Body of pancreas (tissue), 4 donors: ENCODE measurements at regions not wholly inside any gene's neighbourhood (a gene's known extent, or its start where the extent isn't known, plus 50 kb on each side); places are given as distances from the start of the nearest gene placed in this dataset.
"Not testable (repeated sequence)": the region's sequence is repeated elsewhere in the genome, so short reads cannot be mapped to it uniquely, and the experiment has no call there.

Experiments
- ATAC-seq: fragments of 150-250 bp; one replicate; pipeline ENCODE4 v1.9.1; 2016
- DNase-seq, 4 donors: peaks; one replicate each; pipeline ENCODE4 v3.0.0-alpha.2; 2019
- H3K27ac ChIP-seq, 4 donors: fragments of 200-600 bp; sonication (generic); 1 replicate in 3 of 4; 2 replicates in 1 of 4; pipeline versions ENCODE4 v1.5.1 to v1.6.1; 2016 to 2019; ENCODE audit warnings: mild to moderate bottlenecking in 1 of 4, mixed read lengths in 1 of 4, moderate library complexity in 1 of 4
- H3K27me3 ChIP-seq, 2 donors: fragments of 200-600 bp; sonication (generic); one replicate each; pipeline ENCODE4 v1.6.0; 2016; ENCODE audit warnings: mild to moderate bottlenecking in 1 of 2
- H3K36me3 ChIP-seq, 2 donors: fragments of 200-600 bp; sonication (generic); replicated peaks in 1 of 2; 2 replicates each; pipeline ENCODE4 v1.5.1; 2016; ENCODE audit warnings: low read depth in 2 of 2; ENCODE audit not compliant: insufficient read depth in 1 of 2
- H3K4me1 ChIP-seq: fragments of 200-600 bp; sonication (generic); one replicate; pipeline ENCODE4 v1.6.0; 2016
- H3K4me3 ChIP-seq, 2 donors: fragments of 200-600 bp; sonication (generic); 1 replicate in 1 of 2; 2 replicates in 1 of 2; pipeline ENCODE4 v1.5.1; 2016 to 2019
- H3K9me3 ChIP-seq, 3 donors: fragments of 200-600 bp; sonication (generic); 1 replicate in 2 of 3; 2 replicates in 1 of 3; pipeline ENCODE4 v1.5.1; 2016
- CTCF ChIP-seq, 7 experiments: fragments of 450-650 bp in 4 of 7; fragments of 200-600 bp in 3 of 7; sonication (generic) in 3 of 7; IDR thresholded peaks; one replicate each; pipeline ENCODE4 v1.5.1; 2016 to 2019; ENCODE audit warnings: antibody characterized with exemption in 7 of 7
- POLR2A ChIP-seq, 3 donors: fragments of 450-650 bp; IDR thresholded peaks; one replicate each; pipeline ENCODE4 v1.6.1; 2016; ENCODE audit warnings: antibody characterized with exemption in 3 of 3, mild to moderate bottlenecking in 2 of 3
- WGBS, 2 donors: methylation state at CpG; one replicate each; pipeline ENCODE4 v1.1.5; 2017; 5-methylcytosine and 5-hydroxymethylcytosine counted together
- intact Hi-C: fragments of 100-400 bp; cut with DNase I; formaldehyde crosslinking; loops from one replicate; pipeline ENCODE4 v1.15.1; 2023

GRCh38 chr7:86407291-86407690 lies 236.4 kb upstream of the GRM3 start:
- 58 to 64% methylated on average over 7 of the region's 7 CpGs for WGBS, 2 donors
- no peak for ATAC-seq
- TF ChIP-seq CTCF (IDR thresholded peaks at IDR 0.05) = no peak
- TF ChIP-seq POLR2A (IDR thresholded peaks at IDR 0.05) = no peak
- no peaks in the 10 kb centered on the region for H3K4me1 ChIP-seq
- H3K27ac ChIP-seq = no peak overlapping the region
- H3K9me3 ChIP-seq = no peaks in the 10 kb centered on the region
- no peaks in the 10 kb centered on the region for H3K36me3 ChIP-seq
- H3K4me3 ChIP-seq = no peak overlapping the region
- no peak for DNase-seq
- H3K27me3 ChIP-seq = no peaks in the 10 kb centered on the region
- intact Hi-C loops = no loop called here

GRCh38 chr7:86391813-86392212 lies 251.9 kb upstream of the GRM3 start:
- 73% methylated on average over 6 of the region's 6 CpGs for WGBS, 2 donors
- Histone ChIP-seq H3K4me1 (no peaks in the 10 kb centered on the region), H3K27ac (no peak overlapping the region), H3K9me3 (peaks cover 0 to 9% (median 0%) of the 10 kb centered on the region in 3 donors), H3K36me3 (no peaks in the 10 kb centered on the region), H3K4me3 (no peak overlapping the region), H3K27me3 (no peaks in the 10 kb centered on the region)
- TF ChIP-seq CTCF (IDR thresholded peaks at IDR 0.05) (no peak), POLR2A (IDR thresholded peaks at IDR 0.05) (no peak)
- ATAC-seq (no peak), DNase-seq (no peak)
- intact Hi-C loops = no loop called here

- H3K4me1 ChIP-seq, H3K27ac ChIP-seq, H3K27me3 ChIP-seq, intact Hi-C loops, DNase-seq, H3K9me3 ChIP-seq, ATAC-seq, H3K4me3 ChIP-seq, H3K36me3 ChIP-seq: not testable (repeated sequence)
- WGBS, 2 donors = 73 to 92% methylated on average over 7 to 10 of the region's 10 CpGs
These were observed 268.1 kb upstream of the GRM3 start for GRCh38 chr7:86375602-86376001.

GRCh38 chr7:86372262-86372661 lies 271.4 kb upstream of the GRM3 start:
- TF ChIP-seq POLR2A (IDR thresholded peaks at IDR 0.05) (no peak), CTCF (IDR thresholded peaks at IDR 0.05) (no peak)
- Histone ChIP-seq H3K36me3 (no peaks in the 10 kb centered on the region), H3K4me3 (no peak overlapping the region), H3K27me3 (no peaks in the 10 kb centered on the region), H3K27ac (no peak overlapping the region), H3K4me1 (no peaks in the 10 kb centered on the region), H3K9me3 (no peaks in the 10 kb centered on the region)
- whole genome bisulfite sequencing, 2 donors = 49 to 52% methylated on average over 3 of the region's 3 CpGs
- intact Hi-C loops = no loop called here
- ATAC-seq (no peak), DNase-seq (no peak)

GRCh38 chr7:86366946-86367345 lies 276.8 kb upstream of the GRM3 start:
- intact Hi-C loops = no loop called here
- H3K27me3 ChIP-seq = no peaks in the 10 kb centered on the region
- no peaks in the 10 kb centered on the region for H3K9me3 ChIP-seq
- no peak for TF ChIP-seq POLR2A (IDR thresholded peaks at IDR 0.05)
- TF ChIP-seq CTCF (IDR thresholded peaks at IDR 0.05) = no peak
- no peak overlapping the region for H3K4me3 ChIP-seq
- no peak overlapping the region for H3K27ac ChIP-seq
- ATAC-seq (no peak), DNase-seq (no peak)
- H3K4me1 ChIP-seq = no peaks in the 10 kb centered on the region
- no peaks in the 10 kb centered on the region for H3K36me3 ChIP-seq

GRCh38 chr7:86340407-86340806 lies 303.3 kb upstream of the GRM3 start:
- intact Hi-C loops, H3K4me3 ChIP-seq, H3K27ac ChIP-seq, H3K4me1 ChIP-seq, H3K36me3 ChIP-seq, DNase-seq, ATAC-seq, H3K27me3 ChIP-seq, H3K9me3 ChIP-seq: not testable (repeated sequence)
- WGBS, 2 donors = 75 to 87% methylated on average over 6 to 14 of the region's 14 CpGs
